ENCODE measurements at regions not wholly inside any gene's neighbourhood (a gene's known extent, or its start where the extent isn't known, plus 50 kb on each side); places are given as distances from the start of the nearest gene placed in this dataset.
"Not testable (repeated sequence)": the region's sequence is repeated elsewhere in the genome, so short reads cannot be mapped to it uniquely, and the experiment has no call there.

DNA sequence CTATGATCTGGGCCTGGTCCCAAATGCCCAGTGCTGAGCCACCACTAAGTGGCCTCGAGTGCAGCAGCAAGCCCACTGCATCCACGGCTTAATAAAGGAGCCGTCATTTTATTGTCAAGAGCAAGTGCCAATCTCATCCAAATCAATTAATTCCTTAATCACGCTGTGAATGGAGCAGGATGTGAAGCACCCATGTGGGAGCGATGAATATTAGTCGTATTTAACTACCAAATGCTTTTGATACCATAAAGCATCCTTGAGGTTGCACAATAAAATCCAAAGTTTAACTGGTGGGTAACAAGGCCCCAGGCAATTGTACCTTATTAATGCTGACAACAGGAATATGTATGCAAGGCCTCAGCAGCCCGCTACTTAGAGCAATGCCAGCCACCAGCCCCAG lies 226.0 kb upstream of the C16orf82 start:
- DNase-seq (ENCODE audit: low spot score), result no peak

DNA sequence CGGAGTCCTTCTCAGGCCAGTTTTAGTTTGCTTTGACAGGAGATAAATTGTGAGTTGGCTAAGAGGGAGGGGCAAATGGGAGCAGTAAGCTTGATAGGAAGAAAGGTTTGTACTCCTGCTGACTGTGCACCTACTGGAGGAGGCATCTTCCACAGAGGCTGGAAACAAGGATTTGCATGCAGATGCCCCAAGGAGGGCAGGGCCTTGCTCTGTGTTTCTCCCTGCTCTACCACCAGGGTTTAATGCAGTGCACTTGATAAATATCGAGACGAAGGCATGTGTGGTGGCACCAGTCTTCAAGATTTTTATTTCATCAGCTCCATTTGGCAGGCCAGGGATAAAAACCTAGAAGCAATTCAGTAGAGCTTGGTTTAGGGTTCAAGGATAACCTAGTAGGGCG lies 210.5 kb upstream of the C16orf82 start:
- TF ChIP-seq, protein P1, sequence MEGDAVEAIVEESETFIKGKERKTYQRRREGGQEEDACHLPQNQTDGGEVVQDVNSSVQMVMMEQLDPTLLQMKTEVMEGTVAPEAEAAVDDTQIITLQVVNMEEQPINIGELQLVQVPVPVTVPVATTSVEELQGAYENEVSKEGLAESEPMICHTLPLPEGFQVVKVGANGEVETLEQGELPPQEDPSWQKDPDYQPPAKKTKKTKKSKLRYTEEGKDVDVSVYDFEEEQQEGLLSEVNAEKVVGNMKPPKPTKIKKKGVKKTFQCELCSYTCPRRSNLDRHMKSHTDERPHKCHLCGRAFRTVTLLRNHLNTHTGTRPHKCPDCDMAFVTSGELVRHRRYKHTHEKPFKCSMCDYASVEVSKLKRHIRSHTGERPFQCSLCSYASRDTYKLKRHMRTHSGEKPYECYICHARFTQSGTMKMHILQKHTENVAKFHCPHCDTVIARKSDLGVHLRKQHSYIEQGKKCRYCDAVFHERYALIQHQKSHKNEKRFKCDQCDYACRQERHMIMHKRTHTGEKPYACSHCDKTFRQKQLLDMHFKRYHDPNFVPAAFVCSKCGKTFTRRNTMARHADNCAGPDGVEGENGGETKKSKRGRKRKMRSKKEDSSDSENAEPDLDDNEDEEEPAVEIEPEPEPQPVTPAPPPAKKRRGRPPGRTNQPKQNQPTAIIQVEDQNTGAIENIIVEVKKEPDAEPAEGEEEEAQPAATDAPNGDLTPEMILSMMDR (IDR thresholded peaks at IDR 0.05), result no peak
- DNase-seq (ENCODE audit: low spot score) (no peak), ATAC-seq (ENCODE audit: low FRiP score) (no peak)

More for the DNA sequence above, 226.0 kb upstream of the C16orf82 start:
- ATAC-seq (ENCODE audit: low FRiP score), result no peak
- TF ChIP-seq, protein P1 (IDR thresholded peaks at IDR 0.05), result no peak

DNA sequence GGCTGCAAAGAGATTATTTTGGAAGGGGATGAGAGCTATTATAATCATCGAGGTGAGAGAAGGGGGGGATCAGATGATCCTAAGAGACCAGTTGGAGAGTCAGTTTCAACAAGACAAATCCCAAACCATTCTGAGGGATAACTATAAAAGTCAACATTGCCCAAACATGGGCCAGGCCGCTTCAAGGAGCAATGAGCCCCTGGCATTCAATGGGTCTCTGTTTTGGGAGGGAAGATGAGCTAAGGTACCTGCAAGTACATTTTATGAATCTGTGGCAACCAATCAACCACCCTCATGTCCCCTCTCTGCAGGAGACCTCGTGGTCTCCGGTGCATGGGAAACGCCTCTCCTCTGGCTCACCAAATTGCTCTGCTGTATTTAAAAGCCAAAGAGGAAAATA lies 209.9 kb upstream of the C16orf82 start:
- DNase-seq (ENCODE audit: low spot score) (no peak), ATAC-seq (ENCODE audit: low FRiP score) (no peak)
- TF ChIP-seq, protein P1 (IDR thresholded peaks at IDR 0.05), result no peak

DNA sequence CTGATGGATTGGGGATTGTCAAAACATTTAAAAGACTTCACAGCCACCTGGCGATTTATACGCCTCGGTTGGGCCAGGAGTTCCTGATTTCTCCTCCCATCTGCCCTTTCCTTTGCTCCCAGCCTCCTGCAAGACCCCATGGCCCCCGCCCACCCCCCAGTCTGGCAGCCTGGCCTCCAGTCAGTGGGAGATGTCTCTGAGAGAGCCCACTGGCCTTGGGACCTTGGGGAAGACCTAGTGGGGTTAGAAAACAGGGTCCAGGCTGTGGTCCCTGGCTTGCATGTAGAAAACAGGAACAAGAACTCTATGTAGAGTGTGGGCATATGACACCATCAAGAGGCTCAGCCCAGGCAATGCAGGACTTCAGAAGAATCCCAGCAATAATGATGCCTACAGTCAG lies 209.4 kb upstream of the C16orf82 start:
- TF ChIP-seq, protein P1 (IDR thresholded peaks at IDR 0.05), result no peak
- no peak for DNase-seq (ENCODE audit: low spot score)
- no peak for ATAC-seq (ENCODE audit: low FRiP score)

DNA sequence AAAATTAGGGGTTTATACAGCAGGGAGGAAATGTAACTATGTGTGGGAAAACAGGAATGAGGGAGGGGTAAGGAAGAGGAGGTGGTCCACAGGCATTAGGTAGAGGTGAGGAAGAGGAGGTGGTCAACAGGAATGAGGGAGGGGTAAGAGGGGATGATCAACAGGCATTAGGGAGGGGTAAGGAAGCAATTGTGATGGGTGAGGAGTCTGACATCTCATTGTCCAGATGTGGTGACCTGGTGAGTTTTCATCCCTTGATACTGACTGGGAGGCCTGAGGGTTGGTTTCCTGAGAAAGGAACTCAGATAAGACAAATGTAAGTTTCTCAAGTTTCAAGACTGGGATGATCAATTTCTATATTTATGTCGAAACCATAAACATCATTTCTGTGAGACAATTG lies 206.2 kb upstream of the C16orf82 start:
- ATAC-seq (ENCODE audit: low FRiP score) (no peak), DNase-seq (ENCODE audit: low spot score) (no peak)
- TF ChIP-seq, protein P1 (IDR thresholded peaks at IDR 0.05), result no peak

DNA sequence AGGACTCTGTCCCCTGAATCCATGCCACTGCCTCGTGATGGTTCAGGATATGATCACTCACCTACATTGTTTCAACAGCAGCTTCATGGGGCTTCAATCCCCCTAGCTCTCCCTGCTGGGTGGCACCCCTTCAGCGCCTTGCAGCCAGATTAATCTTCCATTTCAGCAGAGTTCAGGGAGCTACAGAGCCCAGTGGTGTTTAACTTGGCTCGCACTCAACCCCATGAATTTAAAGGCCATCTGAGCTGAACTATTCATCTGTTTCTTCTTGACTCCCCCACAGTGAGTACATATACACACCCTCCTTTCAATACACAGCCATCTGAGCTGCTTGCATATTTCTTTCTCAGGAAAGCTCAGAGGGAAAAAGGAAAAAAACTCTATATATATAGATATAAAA lies 202.8 kb upstream of the C16orf82 start:
- no peak for DNase-seq (ENCODE audit: low spot score)
- TF ChIP-seq, protein P1 (IDR thresholded peaks at IDR 0.05), result no peak
- no peak for ATAC-seq (ENCODE audit: low FRiP score)

DNA sequence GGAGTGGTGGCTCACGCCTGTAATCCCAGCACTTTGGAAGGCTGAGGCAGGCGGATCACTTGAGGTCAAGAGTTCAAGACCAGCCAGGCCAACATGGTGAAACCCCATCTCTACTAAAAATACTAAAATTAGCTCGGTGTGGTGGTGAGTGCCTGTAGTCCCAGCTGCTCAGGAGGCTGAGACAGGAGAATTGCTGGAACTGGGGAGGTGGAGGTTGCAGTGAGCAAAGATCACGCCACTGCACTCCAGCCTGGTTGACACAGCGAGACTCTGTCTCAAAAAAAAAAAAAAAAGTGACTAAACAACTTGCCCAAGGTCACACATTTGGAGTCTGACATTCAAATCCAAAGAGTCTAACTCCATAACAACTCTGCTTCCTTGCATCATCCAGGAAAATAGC lies 192.4 kb upstream of the C16orf82 start:
- not testable (repeated sequence) for DNase-seq (ENCODE audit: low spot score); ATAC-seq (ENCODE audit: low FRiP score)

DNA sequence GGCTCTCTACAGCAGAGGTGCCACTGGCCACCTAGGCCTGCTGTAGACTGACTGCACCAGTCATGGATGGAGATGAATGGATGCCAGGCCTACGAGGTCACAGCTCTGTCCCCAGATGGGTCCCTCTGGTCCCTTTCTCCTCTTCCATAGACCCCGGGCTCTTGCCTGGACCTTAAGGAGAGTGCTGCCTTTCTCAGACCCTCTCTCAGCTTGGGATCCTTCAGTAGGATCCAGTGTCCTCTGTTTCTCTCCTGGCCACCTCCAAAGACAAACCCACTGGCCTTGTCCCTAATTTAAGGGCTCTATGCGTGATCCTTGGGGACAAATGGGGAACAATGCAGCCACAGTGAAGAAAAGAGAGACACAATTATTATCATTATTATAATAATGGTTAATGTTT lies 189.3 kb upstream of the C16orf82 start:
- no peak for DNase-seq (ENCODE audit: low spot score)
- TF ChIP-seq, protein P1 (IDR thresholded peaks at IDR 0.05), result no peak
- ATAC-seq (ENCODE audit: low FRiP score), result no peak

Measured in omental fat pad (tissue), 3 donors.